Activated CD4-positive, alpha-beta T cell treated with anti-CD3 and anti-CD28 coated beads, Interleukin-2, Interleukin-4, amounts not matched to agents 100 ng/mL and 50 ng/mL, durations not matched to agents 16 hours and 8 hours (primary cell): ENCODE measurements at regions not wholly inside any gene's neighbourhood (a gene's known extent, or its start where the extent isn't known, plus 50 kb on each side); places are given as distances from the start of the nearest gene placed in this dataset.
A peak's percentile ranks its signal among the peaks of the same experiment; 100 is the strongest.

Experiments used
- DNase-seq: peaks from one replicate; pipeline ENCODE4 v3.0.0-alpha.2; 2020; ENCODE audit warnings: low spot score

DNA sequence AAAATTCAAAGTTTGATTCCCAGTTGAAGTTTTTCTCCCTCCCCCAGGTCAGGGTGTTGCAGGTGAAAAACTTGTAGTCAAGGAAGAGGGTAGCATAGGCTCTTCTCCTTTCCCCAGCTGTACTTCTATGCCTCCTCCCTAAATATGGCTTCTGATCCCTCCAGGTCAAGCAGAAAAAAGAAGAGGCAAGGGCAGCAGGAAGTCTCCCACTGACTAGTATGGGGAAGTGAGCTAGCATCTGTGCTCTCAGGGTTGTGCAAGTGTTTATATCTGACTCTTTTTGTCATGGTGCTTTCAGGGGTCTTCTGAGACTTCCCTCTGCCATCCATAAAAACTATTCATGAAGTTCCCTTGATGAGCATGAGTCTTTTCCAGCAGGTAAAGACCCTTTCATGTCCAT, 76.0 kb downstream of the ATPSCKMT start:
- no peak for DNase-seq

DNA sequence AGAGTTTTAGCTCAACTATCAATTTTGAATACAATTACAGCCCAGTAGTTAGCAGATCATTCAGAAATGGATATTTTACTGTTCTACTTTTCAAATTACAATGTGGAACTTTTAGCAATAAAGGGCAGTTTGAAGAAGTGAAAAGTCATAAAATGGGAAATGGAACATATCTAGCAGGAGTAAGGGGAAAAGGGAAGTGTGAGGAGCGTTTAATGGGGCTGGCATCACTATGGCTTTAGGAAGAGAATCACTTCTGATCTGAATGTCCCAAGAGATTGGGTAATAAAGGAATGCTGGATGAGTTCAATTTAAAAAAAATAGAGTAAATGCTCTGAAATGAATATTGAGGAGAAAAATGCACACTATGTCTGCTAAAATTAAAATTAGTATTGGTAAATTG, 77.4 kb downstream of the ATPSCKMT start:
- no peak for DNase-seq

- DNase-seq: no peak
Observed at GRCh38 chr5:10169359-10169758, 80.3 kb downstream of the ATPSCKMT start.

DNA sequence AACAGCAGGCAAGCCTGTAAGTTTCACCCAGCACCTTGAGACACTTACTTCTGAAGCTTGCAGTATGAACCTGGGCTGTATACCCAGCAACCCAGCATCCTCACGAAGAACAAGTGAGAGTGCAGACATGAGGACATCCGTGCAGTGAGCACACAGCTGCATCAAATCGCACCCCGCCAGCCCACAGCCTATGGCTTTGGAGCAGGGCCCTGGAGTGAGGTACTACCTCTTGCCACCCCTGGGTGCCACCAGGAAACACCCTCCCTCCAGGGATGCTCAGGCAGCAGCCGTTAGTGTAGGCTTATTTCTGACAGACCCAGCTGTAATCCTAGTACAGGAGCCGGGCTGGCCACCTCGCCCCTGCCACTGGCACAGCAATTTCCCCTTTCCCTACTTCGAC, 81.4 kb downstream of the ATPSCKMT start:
- DNase-seq: no peak

- no peak for DNase-seq
Observed at GRCh38 chr5:10167806-10168205, 81.9 kb downstream of the ATPSCKMT start.

DNA sequence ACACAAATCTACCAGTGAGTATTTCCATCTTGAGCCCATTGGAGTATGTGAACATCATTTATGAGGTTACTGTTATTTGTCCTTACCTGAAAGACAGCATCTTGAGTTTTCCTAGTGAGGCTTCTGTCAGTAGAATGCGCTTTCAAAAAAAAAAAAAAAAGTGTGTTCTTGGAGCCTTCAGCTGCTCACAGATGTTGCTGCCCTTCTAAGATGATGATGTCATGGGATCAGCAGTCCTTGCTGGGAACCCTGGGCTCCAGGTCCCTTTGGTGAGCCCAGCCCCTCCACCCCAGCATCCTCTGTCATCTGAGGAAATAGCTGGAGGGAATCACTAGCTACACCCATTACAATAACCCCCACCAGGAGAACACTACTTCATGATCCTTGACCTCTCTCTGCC, 83.3 kb downstream of the ATPSCKMT start:
- no peak for DNase-seq

GRCh38 chr5:10162468-10162867, 87.2 kb downstream of the ATPSCKMT start:
- DNase-seq: no peak

DNA sequence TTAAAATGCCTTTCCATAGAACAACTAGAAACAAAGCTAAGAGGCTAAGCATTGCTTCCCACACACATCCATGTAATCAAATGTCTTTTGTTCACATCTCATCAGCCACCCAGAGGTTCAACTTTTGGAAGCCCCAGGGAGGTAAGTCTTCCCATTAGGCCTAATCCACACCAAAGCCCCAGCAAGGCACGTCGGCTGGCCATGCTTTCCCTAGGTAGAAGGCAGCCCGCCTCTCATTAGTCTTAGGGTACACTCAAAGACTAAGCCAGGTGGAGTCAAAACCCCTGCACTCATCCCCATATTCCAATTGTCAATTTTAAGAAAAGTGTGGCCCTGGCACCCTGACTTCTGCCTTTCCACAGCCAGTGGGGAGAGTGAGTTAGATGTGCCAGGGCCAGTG, 87.9 kb downstream of the ATPSCKMT start:
- no peak for DNase-seq

GRCh38 chr5:10160241-10160640, 89.4 kb downstream of the ATPSCKMT start:
- no peak for DNase-seq

DNA sequence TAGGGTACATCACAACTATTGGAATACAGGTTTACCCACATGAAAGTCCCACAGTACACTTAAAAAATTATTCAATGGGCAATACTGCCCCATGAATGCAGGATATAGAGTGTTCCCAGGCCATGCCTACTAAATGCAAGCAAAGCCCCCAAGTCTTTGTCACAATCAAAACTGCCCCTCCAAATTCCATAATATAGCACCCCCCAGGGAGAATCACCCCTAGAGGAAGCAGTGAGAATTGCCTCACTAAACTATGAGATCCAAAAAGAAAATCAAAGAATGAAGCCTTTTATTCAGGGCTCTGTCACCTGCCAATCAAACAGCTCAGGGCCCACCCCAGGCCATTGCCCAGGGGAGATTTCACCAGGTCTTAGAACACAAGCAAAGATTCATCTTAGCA, 90.8 kb downstream of the ATPSCKMT start:
- DNase-seq: no peak

DNA sequence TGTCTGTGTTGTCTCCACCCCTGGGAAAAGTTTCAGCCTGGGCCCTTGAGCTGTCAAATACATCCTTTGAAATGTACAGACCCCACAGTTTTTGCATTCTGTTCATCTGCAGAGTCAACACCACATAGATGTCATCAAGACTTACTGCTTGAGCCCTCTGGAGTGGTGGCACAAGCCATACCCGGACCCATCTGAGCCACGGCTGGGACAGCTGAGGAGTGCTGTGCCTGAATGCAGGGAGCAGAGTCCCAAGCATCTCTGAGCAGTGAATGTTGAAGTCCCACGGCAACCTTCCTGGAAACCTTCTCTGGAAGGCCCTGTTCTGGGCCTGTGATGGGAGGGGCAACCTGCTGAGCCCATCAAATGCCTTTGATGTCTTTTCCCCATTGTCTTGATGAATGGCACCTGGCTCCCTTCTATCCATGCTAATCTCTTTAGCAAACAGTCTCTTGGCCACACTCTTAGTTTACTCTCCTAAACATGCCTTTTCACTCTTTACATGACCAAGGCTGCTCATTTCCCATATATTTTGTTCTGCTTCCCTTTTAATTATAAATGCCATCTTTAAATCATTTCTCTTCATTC, 92.5 kb downstream of the ATPSCKMT start:
- no peak for DNase-seq

GRCh38 chr5:10155897-10156667, 93.6 kb downstream of the ATPSCKMT start:
- DNase-seq: no peak

DNA sequence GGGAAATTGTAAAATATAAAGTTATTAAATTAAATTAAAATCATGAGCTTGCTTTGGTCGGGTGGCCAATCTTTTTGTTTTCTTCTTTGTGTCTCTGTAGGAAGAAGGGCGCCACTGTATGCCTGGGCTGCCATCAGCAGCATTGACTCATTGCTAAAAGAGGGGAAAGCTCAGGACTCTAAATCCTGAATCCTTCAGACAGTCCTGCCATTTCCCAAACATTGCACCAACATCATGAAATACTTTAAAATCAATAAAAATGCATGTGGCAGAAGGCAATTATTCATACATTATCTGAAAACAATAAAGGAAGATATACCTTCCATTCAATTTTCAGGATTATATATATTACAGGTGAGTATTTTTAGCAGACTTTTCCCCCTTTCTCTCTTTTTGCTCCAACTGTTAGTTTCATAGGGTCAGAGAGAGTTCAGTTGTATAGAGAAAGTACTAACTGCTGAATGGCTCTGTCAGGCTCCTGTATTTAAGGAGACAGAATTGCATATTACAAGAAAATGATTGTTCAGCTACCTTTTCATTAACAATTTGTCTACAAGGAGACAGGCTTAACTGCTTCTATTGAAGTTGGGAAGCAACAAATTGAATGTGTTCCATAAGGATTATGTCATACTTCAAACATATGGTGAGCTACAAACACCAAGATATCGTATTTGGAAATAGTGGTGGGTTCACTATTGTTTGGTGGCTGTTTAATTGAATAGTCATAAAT, 95.7 kb downstream of the ATPSCKMT start:
- DNase-seq: no peak

GRCh38 chr5:10153394-10153793, 96.3 kb downstream of the ATPSCKMT start:
- DNase-seq: no peak

DNA sequence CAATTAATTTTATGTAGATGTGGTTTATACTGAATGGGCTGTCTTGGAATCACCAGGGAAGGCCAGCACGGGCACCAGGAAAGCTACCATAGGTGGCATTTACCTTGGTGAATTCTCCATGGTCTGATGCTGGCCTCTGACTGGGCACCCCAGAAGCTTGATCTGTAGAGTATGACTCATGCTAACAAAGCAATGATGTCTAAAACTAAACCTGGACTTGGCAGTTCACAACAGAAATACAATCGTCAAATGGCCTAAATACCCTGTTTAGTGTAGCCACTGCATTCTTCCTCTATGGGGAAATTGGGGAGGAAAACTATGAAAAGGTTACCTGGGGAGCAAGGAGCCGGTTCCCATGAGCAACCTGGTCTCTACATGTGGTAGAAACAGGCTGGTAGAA, 98.0 kb downstream of the ATPSCKMT start:
- DNase-seq: no peak

DNA sequence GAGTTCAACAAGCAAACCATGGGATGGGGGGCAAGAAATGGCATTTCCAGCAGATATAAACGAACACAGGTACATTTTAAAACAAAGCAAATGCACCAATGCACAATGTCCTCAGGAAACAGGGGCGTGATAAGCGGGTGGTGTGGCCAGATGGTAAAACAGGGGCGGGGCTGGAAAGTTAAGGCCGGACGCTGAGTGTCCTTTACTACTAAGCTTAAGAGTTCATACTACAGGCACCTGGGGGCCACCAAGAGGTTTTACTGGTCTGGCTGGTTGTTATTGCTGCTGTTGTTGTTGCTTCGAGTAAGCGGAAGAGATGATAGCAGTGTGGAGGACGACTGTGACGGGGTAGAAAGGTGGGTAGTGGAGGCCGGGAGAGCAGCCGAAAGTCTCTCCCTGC, 99.8 kb downstream of the ATPSCKMT start:
- DNase-seq: no peak

DNA sequence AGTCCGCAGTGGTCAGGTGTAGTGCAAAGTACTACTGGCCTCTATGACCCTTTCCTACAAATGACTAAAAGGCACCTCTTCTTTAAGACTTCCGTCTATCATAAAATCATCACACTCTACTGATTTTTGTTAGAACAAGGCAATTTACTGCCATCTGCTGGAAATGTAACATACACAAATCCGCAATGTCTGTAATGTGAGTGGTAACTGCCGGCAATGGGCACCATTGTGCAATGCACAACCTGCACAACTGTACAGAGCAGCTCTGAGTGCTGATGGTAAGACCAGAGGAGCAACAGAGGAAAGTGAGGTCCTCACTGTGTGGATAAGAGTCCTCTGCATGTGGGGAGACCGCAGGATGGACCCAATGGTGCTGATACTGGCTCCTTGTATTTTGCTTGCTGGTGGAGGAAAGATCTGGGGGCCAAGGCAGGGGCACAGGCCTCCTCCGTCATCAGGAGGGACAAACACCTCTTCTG, 103.7 kb downstream of the ATPSCKMT start:
- peak; percentile 3 for DNase-seq

DNA sequence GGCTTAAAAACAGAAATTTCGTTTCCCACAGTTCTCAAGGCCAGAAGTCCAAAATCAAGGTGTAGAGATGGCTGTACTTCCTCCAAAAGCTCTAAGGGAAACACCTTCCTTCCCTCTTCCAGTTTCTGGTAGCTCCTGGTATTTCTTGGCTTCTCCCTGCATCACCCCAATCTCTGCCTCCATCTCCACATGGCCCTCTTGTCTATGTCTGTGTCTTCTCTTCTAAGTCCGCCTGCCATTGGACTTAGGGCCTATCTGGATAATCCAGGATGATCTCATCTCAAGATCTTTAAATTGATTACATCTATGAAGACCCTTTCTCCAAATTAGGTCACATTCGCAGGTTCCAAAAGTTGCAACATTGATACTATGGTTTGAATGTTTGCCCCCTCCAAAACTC, 105.6 kb downstream of the ATPSCKMT start:
- no peak for DNase-seq

DNA sequence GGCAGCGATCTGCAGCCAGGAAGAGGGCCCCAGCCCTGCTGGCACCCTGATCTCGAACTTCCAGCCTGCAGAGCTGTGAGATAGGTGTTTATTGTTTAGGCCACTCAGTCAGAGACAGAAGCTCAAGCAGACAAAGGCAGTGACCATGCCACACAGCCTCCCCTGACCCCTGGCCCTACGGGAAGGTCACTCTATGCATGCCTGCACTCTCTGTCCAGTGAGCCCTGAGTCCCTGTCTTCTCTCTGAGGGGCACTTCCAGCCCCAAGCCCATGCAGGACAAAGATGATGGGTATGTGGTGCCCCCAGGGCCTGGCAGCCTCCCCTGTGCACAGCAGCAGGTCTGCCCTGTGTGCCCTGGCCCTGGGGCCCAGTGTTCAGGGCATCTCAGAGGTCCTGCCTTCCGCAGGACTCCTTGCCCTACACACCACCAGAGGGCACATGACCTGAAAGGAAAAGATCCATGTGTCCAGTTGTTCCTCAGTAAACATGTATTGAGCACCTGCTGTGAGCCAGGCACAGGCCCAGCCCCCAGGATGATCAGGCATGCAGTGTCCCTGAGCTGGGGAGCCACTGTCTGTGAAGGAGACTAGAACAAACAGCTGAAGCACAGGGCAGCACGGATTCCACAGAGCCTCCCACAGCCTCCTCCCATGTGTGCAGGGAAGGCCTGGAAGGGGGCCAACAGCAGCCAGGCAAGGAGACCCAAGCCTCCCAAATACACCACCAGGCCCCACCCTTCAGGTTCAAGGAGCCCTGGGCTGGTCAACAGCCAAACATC, 109.3 kb downstream of the ATPSCKMT start:
- DNase-seq: no peak

DNA sequence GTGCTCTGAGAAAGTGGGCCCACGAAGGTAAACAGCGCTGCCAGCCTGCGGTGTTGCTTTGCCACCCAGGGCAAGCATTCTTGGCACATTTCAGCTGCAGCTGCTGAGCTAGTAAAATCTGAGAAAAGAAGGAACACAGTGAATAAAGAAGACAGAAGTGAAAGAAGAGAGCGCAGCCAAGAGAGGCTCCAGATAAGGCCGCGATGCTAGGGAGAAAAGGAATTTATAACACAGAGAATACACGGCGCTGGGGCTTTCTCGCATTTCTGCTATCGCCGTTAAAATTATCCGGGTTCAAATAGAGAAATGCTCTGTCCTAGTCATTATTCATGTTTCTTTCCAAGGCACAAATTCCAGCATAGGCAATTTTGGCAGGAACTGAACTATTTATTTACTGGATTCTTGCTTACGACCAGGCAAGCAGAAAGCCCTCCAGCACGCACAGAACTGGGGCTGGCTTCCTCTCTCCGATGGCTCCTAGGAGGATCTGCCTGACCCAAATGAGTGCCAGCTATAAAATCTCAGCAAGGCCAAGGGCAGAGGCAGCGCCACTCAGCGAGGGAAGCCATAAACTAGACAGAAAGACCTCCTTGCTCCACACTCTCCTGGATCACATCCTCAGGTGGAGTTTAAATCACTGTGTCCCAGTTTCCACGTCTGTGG, 111.2 kb downstream of the ATPSCKMT start:
- no peak for DNase-seq

DNA sequence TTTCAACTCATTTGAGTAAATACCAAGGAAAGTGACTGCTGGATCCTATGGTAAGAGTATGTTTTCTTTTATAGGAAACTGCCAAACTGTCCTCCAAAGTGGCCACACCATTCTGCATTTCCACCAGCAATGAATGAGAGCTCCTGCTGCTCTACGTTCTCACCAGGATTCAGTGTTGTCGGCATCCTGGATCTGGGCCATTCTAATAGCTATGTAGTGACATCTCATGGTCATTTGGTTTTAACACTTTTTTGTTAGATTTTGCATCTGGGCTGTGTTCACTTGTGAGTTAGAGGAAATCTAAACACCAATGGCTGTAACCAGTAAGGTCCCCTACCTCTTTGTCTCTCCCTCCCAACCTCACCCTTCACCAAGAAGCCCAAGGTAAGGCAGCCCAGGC, 115.9 kb downstream of the ATPSCKMT start:
- DNase-seq: no peak

DNA sequence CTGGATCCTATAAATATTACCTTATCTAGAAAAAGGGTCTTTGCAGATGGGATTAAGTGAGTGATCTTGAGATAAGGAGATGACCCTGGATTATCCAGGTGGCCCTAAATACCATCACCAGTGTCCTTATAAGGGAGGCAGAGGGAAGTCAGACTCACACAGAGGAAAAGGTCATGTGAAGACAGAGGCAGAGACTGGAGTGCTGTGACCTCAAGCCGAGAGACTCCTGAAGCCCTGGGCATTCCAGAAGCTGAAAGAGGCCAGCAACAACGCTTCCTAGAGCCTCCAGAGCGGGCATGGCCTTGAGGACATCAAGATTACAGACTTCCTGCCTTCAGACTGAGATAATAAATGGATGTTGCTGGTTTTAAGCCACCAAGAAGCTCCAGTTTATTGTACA, 118.8 kb downstream of the ATPSCKMT start:
- DNase-seq: no peak
